RWPE1 (cell line): ENCODE measurements at regions not wholly inside any gene's neighbourhood (a gene's known extent, or its start where the extent isn't known, plus 50 kb on each side); places are given as distances from the start of the nearest gene placed in this dataset.

ENCODE experiments used
- CTCF ChIA-PET: fragments of 350-600 bp; sonication (Branson Sonifier 250); formaldehyde crosslinking; extraction: SDS; loops from one replicate; lab custom pipeline; 2021; lab: Yijun Ruan, JAX
- POLR2A ChIA-PET: fragments of 400-600 bp; formaldehyde crosslinking; extraction: SDS; loops from one replicate; lab custom pipeline; 2020; ENCODE audit warnings: antibody characterized with exemption; ENCODE audit not compliant: low non-redundant PET; lab: Yijun Ruan, JAX
- DNase-seq: peaks from one replicate; pipeline ENCODE4 v3.0.0; 2012; ENCODE audit warnings: low spot score
- H3K27ac ChIP-seq: fragments of 450-650 bp; 2 replicates; pipeline ENCODE4 v1.5.1; 2017
- TF ChIP-seq, protein P1 (sequence below): fragments of 450-650 bp; conservative IDR thresholded peaks from 2 replicates; pipeline ENCODE4 v1.5.1; 2017; ENCODE audit warnings: low read depth, mild to moderate bottlenecking

DNA sequence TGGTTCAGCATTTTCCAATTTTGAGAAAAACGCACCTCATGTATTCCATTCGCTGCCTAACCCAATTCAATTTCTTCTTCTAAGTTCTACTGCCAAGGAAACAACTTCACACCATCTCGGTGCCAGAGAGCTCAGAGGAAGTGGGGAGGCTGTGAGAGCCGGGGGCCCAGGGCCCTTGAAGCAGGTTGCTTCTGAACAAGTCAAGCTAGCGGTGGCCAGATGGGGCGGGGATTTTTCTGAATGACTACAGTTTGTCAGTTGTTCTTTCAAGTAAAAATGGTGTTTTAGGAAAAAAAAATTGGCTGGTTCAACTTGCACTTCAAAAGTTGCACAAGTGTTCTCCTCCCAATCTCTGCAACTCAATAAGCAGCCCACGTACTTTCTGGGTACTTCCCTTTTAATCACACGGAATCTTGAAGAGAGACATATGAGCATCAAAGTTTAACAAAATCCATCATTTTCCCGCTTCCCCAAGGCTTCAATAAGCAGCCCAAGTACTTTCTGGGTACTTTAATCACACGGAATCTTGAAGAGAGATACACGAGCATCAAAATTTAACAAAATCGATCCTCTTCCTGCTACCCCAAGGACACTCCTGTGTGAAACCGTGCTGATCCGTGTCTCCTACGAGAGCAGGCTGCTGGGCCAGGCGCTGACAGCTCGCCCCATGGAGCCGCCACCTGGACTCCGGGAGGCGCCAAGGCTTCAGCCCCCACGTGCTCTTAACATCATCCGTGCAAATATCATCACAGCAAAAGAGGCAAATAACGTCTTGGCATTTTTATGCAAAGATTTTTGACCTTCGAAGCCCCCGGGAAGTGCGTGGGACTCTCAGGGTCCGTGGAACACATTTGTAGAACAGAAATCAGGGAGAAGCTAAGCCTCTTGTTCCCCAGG is 186.7 kb upstream of the PDE10A start:
- CTCF ChIA-PET, result interaction anchor here (0.6 to 2.6 kb wide), 14 partner anchors 10 to 415 kb away, joined by 3 to 38 read pairs (median 4); no protein-coding TSS in a partner anchor
- POLR2A ChIA-PET, result no interaction called here
- TF ChIP-seq, protein P1, sequence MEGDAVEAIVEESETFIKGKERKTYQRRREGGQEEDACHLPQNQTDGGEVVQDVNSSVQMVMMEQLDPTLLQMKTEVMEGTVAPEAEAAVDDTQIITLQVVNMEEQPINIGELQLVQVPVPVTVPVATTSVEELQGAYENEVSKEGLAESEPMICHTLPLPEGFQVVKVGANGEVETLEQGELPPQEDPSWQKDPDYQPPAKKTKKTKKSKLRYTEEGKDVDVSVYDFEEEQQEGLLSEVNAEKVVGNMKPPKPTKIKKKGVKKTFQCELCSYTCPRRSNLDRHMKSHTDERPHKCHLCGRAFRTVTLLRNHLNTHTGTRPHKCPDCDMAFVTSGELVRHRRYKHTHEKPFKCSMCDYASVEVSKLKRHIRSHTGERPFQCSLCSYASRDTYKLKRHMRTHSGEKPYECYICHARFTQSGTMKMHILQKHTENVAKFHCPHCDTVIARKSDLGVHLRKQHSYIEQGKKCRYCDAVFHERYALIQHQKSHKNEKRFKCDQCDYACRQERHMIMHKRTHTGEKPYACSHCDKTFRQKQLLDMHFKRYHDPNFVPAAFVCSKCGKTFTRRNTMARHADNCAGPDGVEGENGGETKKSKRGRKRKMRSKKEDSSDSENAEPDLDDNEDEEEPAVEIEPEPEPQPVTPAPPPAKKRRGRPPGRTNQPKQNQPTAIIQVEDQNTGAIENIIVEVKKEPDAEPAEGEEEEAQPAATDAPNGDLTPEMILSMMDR, result no peak
- DNase-seq, result no peak
- H3K27ac ChIP-seq, result no peak overlapping the region

DNA sequence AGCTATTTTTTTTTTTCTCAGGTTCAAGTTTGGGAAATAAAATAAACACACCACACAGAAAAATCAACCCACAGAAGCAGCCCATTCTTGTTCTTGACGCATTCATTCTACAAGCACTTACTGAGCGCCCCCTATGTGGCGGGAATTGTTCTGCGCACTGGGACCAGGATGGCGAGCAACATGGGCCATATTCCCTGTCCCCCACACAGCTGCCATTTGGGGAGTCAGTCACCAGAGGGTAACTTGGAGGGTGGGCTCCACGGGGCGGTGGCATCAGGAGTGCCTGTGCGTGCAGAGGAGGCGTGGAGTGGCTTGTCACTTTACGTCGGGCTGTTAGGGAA is 185.0 kb upstream of the PDE10A start:
- no peak for DNase-seq

DNA sequence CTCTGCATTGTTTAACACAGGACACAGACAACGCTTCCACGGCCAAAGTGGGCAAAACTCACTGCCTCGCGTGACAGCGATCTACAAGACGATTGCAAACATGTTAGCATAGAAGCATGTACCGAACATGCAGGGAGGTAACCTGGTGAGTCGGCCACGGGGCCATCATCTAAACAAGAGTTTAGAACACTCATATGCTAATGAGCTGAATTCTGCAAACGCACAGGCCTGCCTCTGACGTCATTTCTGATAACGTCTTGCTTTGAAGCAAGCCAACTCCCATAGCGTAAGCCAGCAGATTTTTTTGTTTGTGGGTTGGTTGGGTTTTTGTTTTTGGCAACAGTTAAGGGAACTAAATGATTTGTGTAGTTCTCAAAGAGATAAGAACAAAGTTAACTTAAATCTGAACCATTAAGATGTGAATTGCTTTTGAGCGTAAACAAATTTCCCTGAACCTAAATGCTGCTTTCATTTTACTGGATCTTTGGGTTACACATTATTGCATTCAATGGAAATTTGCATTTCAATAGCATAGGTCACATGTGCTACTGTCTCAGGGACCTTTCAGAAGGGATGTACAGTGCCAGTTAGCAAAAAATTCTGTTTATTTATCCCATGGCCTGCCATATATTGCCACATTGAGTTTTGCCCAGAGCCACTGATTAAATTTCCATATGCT is 184.5 kb upstream of the PDE10A start:
- POLR2A ChIA-PET, result no interaction called here
- CTCF ChIA-PET, result interaction anchor here (0.6 kb wide), 1 partner anchor 108 kb away, joined by 3 read pairs; no protein-coding TSS in a partner anchor
- no peak for DNase-seq
- TF ChIP-seq, protein P1, result no peak
- no peak overlapping the region for H3K27ac ChIP-seq

More for the DNA sequence above, 185.0 kb upstream of the PDE10A start:
- no peak overlapping the region for H3K27ac ChIP-seq
- ChIA-PET CTCF (interaction anchor here (0.6 kb wide), 1 partner anchor 109 kb away, joined by 3 read pairs; no protein-coding TSS in a partner anchor), POLR2A (no interaction called here)
- TF ChIP-seq, protein P1, result no peak

DNA sequence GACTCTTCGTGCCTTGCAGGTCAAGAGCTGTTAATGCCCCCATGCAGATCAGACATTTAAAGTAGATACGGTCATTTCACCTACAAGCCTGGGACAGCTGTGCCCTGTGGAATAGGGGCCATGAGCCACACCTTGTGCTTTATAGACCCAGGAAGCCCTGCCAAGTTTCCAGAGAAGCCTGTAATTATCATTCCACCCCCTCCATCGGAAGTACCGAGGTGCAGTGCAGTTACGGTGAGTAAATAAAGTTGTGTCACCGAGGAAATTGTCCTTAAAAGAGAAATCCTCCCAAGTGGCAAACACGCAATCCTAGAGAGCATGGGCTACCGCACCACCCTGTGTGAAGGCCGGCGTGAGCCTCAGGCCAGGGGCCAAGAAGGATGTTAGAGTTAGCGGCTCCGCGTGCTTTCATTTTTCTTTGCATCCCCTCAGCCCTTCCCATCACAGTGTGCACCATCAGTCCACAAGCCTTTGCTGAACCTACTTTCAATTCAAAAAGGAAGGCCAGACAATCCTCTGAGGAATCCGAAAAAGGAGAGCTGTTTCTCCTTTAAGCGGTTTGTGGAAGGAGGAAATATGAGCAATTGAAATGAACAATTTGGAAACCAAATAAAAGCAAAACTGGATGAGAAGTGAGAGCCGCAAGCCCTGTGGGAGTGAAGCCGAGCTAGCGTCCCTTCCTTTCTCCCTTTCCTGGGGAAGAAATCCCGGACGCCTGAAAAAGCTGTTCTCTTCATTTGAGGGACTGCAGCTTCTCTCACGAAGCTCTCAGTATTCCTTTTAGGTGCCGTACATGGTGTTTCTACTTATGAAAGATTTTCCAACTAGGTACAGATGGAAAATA is 183.3 kb upstream of the PDE10A start:
- DNase-seq, result no peak
- TF ChIP-seq, protein P1, result no peak
- no peak overlapping the region for H3K27ac ChIP-seq
- ChIA-PET POLR2A (interaction anchor here (0.6 kb wide), 1 partner anchor 412 kb away, joined by 6 read pairs; no protein-coding TSS in a partner anchor), CTCF (no interaction called here)

DNA sequence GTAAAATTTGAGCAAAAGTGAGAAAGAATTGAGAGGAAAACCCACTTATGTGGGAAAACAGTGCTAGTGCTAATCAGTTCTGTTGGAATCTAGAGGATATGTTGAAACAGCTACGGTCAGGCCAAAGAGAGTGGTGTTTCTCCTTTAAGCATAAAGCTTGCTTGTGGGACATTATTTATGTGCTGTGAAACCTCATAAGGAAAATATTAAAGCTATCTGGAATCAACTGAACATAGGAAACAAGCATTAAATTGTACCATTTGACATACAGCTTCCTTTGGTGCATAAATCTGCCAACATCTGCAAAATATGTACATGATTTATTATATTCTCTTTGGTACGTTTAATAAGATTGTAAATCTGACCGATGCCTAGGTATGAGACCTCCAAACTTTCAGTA is 182.5 kb upstream of the PDE10A start:
- no peak overlapping the region for H3K27ac ChIP-seq
- DNase-seq, result no peak
- CTCF ChIA-PET, result interaction anchor here (1.3 kb wide), 1 partner anchor 405 kb away, joined by 4 read pairs; no protein-coding TSS in a partner anchor
- POLR2A ChIA-PET, result no interaction called here
- TF ChIP-seq, protein P1, result no peak
